ENCODE measurements at regions not wholly inside any gene's neighbourhood (a gene's known extent, or its start where the extent isn't known, plus 50 kb on each side); places are given as distances from the start of the nearest gene placed in this dataset.

GRCh38 chr2:239845968-239846367 is 179.2 kb downstream of the NDUFA10 start:
- intact Hi-C loops (cut with DNase I; ENCODE audit: low total_unique reads) (no loop called here), in situ Hi-C loops (cut with MboI; ENCODE audit: low pct_ligation_motif_present in 1 of 4, low pct_unique_long_range_greater_than_20kb in 1 of 4, low sequenced_read_pairs in 3 of 4) (no loop called here)
- no peaks in the 10 kb centered on the region for H3K36me3 ChIP-seq
- H3K4me1 ChIP-seq: no peaks in the 10 kb centered on the region
- H3K4me3 ChIP-seq: no peak overlapping the region
- H3K27me3 ChIP-seq: no peaks in the 10 kb centered on the region
- TF ChIP-seq POLR2A (IDR thresholded peaks at IDR 0.05) (no peak), EP300 (IDR thresholded peaks at IDR 0.05; ENCODE audit: low read depth) (no peak), POLR2AphosphoS5 (IDR thresholded peaks at IDR 0.05) (no peak)
- TF ChIP-seq, protein P1, sequence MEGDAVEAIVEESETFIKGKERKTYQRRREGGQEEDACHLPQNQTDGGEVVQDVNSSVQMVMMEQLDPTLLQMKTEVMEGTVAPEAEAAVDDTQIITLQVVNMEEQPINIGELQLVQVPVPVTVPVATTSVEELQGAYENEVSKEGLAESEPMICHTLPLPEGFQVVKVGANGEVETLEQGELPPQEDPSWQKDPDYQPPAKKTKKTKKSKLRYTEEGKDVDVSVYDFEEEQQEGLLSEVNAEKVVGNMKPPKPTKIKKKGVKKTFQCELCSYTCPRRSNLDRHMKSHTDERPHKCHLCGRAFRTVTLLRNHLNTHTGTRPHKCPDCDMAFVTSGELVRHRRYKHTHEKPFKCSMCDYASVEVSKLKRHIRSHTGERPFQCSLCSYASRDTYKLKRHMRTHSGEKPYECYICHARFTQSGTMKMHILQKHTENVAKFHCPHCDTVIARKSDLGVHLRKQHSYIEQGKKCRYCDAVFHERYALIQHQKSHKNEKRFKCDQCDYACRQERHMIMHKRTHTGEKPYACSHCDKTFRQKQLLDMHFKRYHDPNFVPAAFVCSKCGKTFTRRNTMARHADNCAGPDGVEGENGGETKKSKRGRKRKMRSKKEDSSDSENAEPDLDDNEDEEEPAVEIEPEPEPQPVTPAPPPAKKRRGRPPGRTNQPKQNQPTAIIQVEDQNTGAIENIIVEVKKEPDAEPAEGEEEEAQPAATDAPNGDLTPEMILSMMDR (IDR thresholded peaks at IDR 0.05): no peak
- DNase-seq: no peak
- H3K27ac ChIP-seq: no peak overlapping the region
- peaks cover 0 to 11% of the 10 kb centered on the region in 2 donors for H3K9me3 ChIP-seq

GRCh38 chr2:239839306-239839705 is 185.8 kb downstream of the NDUFA10 start:
- 73% methylated on average over 4 of the region's 5 CpGs; no CpG with 5 or more reads in 1 of the 2 donors for WGBS, 2 donors (ENCODE audit: low coverage in 1 of 2)
- TF ChIP-seq POLR2AphosphoS5 (IDR thresholded peaks at IDR 0.05) (no peak), EP300 (IDR thresholded peaks at IDR 0.05; ENCODE audit: low read depth) (no peak), POLR2A (IDR thresholded peaks at IDR 0.05) (no peak)
- TF ChIP-seq, protein P1 (IDR thresholded peaks at IDR 0.05): no peak
- no peaks in the 10 kb centered on the region for H3K36me3 ChIP-seq
- intact Hi-C loops (cut with DNase I; ENCODE audit: low total_unique reads): no loop called here
- H3K27ac ChIP-seq: no peak overlapping the region
- in situ Hi-C loops (cut with MboI; ENCODE audit: low pct_ligation_motif_present in 1 of 4, low pct_unique_long_range_greater_than_20kb in 1 of 4, low sequenced_read_pairs in 3 of 4): no loop called here
- no peak for DNase-seq
- H3K9me3 ChIP-seq: peaks cover 0 to 4% of the 10 kb centered on the region in 2 donors
- H3K4me1 ChIP-seq: no peaks in the 10 kb centered on the region
- no peak overlapping the region for H3K4me3 ChIP-seq
- no peaks in the 10 kb centered on the region for H3K27me3 ChIP-seq

DNA sequence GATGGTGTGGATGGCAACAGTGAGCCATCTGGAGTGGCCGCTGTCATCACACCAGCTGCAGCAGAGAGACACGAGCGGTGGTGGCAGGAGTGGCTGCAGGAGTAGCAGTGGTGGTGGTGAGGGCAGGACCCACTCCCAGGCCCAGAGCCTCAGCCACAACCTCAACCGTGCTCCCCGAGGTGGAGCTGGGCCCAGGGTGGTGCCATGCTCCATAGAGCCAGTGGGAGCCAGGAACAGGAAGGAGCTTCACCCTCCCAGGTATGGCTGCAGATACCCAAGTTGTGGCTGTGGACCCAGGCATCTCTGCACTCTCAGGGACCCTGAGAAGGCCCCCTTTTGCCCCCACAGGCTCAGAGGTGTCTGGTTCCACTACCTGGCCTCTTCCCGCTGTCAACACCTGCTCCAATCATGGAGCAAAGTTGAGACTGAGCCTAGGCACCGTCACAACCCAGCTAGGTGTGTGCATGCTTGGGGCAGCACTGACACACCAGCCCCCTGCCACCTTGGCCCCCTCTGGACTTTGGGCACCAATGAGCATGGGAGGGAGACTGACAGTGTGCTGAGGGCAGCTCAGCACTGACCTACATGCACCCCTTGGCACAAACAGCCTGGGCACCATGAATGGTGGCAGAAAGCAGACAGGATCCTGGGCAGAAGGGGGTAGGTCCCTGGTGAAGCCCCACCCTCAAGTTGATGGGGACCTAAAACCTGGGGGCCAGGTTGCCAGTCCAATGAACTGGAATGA is 188.9 kb downstream of the NDUFA10 start:
- in situ Hi-C loops (cut with MboI; ENCODE audit: low pct_ligation_motif_present in 1 of 4, low pct_unique_long_range_greater_than_20kb in 1 of 4, low sequenced_read_pairs in 3 of 4): no loop called here

GRCh38 chr2:239835056-239835455 is 190.1 kb downstream of the NDUFA10 start:
- in situ Hi-C loops (cut with MboI; ENCODE audit: low pct_ligation_motif_present in 1 of 4, low pct_unique_long_range_greater_than_20kb in 1 of 4, low sequenced_read_pairs in 3 of 4): no loop called here
- no peak overlapping the region for H3K4me3 ChIP-seq
- 86% methylated on average over 5 of the region's 5 CpGs; no CpG with 5 or more reads in 1 of the 2 donors for WGBS, 2 donors (ENCODE audit: low coverage in 1 of 2)

More for the DNA sequence above, 188.9 kb downstream of the NDUFA10 start:
- no peak for TF ChIP-seq POLR2AphosphoS5 (IDR thresholded peaks at IDR 0.05)
- TF ChIP-seq, protein P1 (IDR thresholded peaks at IDR 0.05): no peak
- no peak for TF ChIP-seq EP300 (IDR thresholded peaks at IDR 0.05; ENCODE audit: low read depth)
- no peak for TF ChIP-seq POLR2A (IDR thresholded peaks at IDR 0.05)
- no peaks in the 10 kb centered on the region for H3K36me3 ChIP-seq
- H3K27ac ChIP-seq: no peak overlapping the region
- H3K9me3 ChIP-seq: no peaks in the 10 kb centered on the region
- WGBS, 2 donors (ENCODE audit: low coverage in 1 of 2): 89% methylated on average over 5 of the region's 7 CpGs; no CpG with 5 or more reads in 1 of the 2 donors
- no peak for DNase-seq
- no peaks in the 10 kb centered on the region for H3K27me3 ChIP-seq
- intact Hi-C loops (cut with DNase I; ENCODE audit: low total_unique reads): no loop called here
- H3K4me1 ChIP-seq: peaks cover 0 to 2% (median under 1%) of the 10 kb centered on the region in 4 donors
- H3K4me3 ChIP-seq: no peak overlapping the region

More at GRCh38 chr2:239835056-239835455, 190.1 kb downstream of the NDUFA10 start:
- TF ChIP-seq EP300 (IDR thresholded peaks at IDR 0.05; ENCODE audit: low read depth): no peak
- TF ChIP-seq POLR2A (IDR thresholded peaks at IDR 0.05): no peak
- TF ChIP-seq, protein P1 (IDR thresholded peaks at IDR 0.05): no peak
- no peak for TF ChIP-seq POLR2AphosphoS5 (IDR thresholded peaks at IDR 0.05)
- no peaks in the 10 kb centered on the region for H3K36me3 ChIP-seq
- no peak overlapping the region for H3K27ac ChIP-seq
- intact Hi-C loops (cut with DNase I; ENCODE audit: low total_unique reads): no loop called here
- H3K9me3 ChIP-seq: no peaks in the 10 kb centered on the region
- no peaks in the 10 kb centered on the region for H3K27me3 ChIP-seq
- DNase-seq: no peak
- H3K4me1 ChIP-seq: peaks cover 0 to 13% (median 4%) of the 10 kb centered on the region in 4 donors
